GM18499 (cell line): ENCODE measurements at regions not wholly inside any gene's neighbourhood (a gene's known extent, or its start where the extent isn't known, plus 50 kb on each side); places are given as distances from the start of the nearest gene placed in this dataset.

Source experiments
- ATAC-seq: cut with Tn5 transposase; IDR thresholded peaks from one replicate; pipeline ENCODE4 v1.9.1; 2021; ENCODE audit warnings: moderate number of reproducible peaks; ENCODE audit not compliant: insufficient read depth, unreplicated experiment

DNA sequence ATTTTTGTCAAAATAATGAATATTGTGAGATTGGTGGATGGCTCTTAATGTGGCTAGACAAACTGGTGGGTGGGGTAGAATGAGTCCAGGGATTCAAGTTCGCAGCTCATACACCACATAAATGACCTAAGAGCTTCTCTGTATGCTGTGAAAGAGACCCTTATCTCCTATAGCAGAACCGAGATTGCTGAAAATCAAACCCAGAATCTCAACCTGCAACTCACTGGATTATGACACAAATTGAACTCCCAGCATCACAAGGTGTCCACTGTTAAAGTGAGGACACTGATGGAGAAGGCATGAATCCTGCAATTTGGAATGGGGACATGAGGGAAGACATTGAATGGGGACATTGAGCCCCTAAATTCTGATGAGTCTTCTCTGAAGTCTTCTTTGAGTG, 51.3 kb upstream of the CNKSR3 start:
- no peak for ATAC-seq

DNA sequence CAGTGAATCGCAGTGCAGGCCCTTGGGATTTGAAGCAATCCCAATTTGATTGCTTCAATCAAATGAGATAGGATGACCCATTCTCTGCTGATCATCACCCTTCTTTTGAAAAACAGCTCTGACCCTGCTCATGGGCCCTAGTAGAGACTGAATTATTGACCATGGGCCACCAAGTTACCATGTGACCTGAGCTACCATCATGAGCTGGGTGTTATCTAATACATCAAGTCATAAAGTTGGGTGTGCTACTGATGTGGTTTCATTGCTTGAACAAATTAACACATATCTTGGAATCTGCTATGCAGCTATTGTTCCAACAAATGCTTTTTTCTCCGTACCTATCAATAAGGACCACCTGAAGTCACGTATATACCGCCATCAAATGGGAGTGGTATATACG, 54.8 kb upstream of the CNKSR3 start:
- ATAC-seq, result no peak

DNA sequence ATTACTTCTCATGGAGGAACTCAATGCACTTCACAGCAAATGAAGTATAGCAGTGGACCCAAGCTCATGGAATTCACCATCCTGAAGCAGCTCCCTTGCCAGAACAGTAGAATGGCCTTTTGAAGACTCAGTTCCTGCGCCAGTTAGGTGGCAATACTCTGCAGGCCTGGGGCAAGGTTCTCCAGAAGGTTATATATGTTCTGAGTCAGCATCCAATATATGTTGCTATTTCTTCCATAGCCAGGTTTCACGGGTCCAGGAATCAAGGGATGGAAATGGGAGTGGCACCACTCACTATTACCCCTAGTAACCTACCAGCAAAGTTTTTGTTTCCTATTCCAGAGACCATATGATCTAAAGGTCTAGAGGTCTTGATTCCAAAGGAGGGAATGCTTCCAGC, 56.4 kb upstream of the CNKSR3 start:
- no peak for ATAC-seq

DNA sequence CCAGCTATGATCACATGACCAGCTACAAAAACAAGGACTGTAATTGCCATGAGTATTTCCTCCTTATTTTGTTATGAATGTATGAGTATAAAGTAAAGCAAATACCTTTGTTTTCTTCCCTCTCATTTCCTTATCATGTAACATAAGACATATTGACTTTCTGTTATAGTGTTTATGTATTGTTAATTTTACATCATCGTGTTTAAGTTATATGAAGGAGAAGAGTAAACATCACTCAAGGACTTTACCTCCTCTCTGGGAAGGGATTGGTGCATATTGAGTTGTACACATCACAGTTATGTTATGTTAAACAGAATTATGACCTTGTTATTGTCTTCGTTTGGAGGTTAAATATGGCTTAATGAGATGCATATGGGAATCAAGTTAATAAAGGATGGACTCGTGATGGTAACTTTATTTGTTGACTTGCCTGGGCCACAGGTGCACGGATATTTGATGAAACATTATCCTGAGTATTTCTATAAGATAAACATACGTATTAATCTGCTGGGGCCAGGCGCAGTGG, 57.3 kb upstream of the CNKSR3 start:
- ATAC-seq, result no peak

DNA sequence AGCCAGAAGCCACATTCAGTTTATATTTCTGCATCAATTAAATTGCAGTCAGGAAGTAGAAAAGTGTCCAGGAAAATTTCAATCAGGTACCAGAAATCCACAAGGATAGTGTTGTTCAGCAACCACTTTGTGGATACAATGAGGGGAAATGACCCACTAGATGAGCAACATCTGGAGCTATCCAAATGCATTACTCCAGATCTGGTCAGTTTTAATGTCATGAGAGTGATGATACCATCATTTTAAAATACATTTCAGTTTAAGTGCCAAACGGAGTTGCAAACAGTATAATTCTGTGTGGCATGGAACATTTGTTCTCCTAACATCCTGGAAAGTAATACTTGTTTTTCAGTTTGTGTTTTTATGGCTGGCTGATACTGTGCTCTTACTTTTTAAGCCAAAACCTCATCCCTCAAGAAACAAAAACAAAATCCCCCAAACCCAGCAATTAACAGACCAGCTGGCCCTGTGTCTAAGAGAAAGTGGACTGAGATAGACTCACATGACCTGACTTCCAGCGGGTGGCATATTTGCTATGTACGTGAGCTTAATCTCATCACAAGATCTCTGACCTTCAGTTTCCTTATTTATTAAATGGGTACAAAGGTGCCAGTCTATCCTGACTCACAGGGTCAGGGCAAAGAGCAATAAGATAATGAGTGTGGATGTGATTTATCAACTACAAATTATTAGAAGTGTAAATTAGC, 58.8 kb upstream of the CNKSR3 start:
- no peak for ATAC-seq

DNA sequence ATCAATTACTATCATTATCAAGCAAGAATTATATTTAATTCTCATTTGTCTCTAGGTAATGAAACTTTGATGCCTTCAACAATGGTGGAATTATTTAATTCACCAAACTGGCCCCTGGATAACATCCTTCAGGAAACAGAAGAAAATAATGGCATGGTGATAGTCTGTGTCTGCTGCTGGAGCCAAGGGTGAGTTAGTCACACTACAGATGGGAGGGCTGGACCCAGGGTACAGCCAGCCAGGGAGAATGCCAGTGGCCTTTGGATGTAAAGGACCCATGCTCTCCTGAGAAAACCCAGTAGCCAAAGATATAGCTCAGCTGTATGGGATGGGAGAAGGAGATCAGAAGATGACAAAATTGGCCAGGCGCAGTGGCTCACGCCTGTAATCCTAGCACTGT, 60.0 kb upstream of the CNKSR3 start:
- no peak for ATAC-seq

DNA sequence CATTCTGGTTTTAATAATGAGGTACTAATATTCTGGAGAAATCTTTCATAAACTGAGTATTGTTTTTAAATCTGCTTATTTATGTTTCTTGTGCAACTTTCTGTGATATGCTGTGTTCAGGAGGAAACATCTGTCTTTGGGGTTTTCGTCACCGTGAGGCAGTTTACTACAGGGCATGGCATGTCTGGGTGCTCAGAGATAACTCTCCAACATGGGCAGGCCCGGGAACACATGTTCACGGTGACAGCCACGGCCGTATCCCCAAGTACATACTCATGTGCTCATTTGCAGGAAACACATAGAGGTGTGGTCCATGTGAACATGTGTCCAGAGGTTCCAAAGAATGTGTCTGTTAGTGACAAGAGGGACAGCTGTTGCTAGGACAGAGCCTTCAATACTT, 62.1 kb upstream of the CNKSR3 start:
- no peak for ATAC-seq

DNA sequence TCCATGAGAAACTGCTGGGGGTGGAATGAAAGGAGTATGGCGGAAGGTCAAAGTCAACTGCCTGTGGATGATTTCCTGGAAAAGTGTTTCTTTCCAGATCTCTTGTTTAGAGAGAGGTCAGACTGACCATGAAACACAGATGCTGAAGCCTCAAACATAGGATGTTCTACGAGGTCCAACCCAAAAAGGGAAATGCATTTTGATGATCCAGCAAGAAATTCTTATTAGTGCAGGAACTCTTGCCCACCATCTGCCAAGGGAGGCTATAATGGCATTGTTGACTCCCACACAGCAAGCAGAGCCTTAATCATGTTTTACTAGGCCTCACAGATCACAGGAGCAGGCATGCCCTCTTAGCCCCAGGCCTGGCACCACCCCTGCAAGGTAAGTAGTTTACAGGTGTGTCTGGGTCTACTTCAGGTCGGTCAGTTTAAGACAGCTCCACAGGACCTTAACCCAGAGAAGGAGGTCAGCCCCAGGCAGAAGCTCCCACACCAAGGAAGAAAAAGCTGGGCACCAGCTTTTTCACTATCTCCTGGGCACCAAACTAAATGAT, 67.6 kb upstream of the CNKSR3 start:
- ATAC-seq, result no peak

DNA sequence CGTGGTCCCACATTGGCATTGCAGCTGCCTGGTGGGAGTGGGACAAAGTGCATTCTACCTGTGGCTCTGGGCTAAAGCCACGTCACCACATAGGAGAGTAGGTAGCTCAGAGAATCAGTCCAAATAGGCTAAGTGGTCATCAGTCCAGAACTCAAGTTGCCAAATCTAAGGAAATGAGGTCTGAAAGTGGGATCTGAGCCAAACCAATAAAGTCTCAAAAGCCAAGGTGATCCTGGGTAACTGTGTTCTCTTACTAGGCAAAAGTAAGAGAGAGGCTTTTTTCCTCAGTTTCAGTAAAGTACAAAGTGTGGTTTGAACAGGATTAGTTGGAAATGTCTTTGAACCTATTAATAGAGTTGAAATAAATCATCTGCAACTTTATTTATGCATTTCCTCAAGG, 68.6 kb upstream of the CNKSR3 start:
- ATAC-seq, result no peak

DNA sequence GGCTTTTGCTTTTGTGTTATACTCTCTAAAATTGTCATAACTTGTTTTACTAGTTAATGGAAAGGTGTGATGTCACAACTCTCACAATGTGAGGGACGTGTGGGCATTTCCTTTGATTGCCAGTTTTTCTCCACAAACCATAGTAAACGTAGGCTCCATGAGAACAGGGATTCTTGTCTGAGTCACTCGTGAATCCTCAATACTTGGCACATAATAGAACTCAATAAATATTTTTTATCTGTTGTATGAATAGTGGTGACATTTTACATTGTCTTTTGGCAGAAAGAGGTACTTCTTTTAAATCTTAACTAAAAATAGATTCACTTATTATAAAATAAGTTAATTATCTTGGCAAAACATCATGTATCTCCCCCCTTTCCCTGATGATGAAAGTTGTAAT, 69.0 kb upstream of the CNKSR3 start:
- ATAC-seq, result no peak

DNA sequence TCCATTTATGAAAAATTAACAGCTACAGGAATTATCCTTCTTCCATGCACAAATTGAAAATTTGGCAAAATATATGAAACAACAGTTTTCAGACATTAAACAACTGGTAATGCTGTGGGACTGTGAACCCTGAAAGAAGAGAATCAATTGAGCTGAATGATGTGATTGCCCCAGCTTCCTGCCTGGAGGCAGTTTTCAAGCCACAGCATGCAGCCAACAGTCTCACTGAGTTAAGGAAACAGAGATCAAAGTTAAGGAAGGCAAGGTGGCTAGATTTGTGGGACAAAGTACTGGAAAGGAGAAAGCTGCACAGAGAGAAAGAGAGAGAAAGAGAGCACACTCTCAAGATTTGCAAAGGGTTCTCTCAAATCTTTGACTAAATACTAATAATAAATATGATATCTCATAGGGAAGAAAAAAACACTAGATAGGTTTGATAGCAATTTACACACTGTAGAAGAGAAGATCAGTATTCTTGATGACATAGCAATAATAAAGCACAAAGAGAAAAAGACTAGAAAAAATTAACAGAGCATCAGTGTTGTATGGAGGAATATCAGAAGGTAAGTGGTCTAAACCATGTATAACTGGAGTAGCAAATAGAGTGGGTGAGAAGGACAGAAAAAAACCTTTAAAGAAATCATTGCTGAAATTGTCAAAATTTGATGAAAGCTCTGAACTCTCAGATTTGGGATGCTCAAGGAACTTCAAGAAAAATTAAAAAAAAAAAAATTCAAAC, 70.1 kb upstream of the CNKSR3 start:
- no peak for ATAC-seq

DNA sequence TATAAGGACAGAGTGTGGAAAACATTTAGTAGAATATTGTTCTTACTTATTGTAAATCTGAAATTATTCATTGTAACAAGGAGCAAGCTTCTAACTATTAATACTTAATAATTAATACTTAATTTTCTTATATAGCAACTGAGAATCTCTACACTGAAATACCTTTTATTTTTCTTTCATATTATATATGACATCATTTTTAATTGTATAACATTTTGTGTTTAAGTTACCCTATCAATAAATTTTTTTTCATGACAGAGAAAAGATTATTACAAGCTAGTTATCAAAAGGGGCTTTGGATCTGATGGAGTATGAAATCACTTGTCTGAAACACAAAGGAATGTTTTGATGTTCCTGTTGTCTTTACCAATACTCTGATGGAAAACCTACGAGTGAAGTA, 72.2 kb upstream of the CNKSR3 start:
- no peak for ATAC-seq

DNA sequence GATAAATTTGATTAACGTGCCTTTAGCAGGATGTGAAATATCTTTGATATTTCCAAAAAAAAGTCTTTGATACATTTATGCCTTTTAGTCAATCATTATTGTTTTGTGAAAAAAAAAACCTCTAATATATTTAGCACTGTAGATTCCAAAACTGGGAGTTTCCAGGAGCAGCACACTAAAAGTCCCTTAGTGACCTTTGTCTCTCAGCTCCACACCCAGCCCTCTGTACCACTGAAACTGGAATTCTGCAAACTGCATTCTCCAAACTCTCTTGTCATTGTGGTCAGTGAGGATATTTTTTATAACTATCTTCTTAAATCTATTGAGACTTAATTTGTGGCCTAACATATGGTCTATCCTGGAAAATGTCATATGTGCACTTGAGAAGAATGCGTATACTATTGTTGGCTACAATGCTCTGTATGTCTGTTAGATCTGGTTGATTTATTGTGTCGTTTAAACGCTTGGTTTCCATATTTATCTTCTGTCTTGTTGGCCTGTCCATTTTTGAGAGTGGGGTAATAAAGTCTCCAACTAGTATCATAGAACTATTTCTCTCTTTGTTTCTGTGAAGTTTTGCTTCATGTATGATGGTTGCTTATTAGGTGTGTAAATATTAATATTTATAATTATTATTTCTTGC, 73.2 kb upstream of the CNKSR3 start:
- no peak for ATAC-seq

DNA sequence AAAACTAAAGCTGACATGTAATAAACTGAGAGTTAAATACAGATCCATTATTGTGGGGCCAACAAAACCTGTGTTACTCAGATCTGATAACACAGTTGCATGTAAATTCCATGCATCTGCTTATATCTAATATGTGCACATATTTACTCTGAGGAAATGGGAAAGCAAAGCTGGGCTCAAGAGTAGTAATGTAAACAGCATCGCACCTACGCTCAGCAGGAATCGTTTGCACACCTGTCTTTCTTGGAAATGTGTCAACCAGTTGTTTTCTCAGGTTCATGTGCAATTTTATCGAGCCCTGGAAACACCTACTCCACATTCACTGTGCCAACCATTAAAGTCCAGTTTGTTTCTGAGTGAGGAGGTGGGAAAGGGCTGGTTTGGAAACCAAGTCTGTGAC, 80.3 kb upstream of the CNKSR3 start:
- no peak for ATAC-seq

DNA sequence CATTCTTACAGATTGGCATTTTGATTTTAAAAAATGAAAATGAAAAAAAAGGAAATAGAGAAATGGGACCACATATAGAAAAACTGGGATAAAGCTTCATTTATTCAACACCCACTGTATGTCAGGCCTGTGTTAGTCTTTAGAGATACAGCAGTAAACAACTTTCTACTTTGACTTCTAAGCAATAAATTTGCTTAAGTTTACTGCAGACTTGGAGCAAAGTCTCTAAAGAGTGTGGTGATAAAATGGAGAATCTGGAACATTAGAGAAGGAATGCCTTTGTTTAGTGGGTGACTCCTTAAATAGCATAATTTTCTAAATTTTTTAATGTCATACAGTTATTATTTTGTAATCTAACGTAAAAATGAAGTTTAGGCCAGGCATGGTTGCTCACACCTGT, 80.7 kb upstream of the CNKSR3 start:
- ATAC-seq, result no peak

DNA sequence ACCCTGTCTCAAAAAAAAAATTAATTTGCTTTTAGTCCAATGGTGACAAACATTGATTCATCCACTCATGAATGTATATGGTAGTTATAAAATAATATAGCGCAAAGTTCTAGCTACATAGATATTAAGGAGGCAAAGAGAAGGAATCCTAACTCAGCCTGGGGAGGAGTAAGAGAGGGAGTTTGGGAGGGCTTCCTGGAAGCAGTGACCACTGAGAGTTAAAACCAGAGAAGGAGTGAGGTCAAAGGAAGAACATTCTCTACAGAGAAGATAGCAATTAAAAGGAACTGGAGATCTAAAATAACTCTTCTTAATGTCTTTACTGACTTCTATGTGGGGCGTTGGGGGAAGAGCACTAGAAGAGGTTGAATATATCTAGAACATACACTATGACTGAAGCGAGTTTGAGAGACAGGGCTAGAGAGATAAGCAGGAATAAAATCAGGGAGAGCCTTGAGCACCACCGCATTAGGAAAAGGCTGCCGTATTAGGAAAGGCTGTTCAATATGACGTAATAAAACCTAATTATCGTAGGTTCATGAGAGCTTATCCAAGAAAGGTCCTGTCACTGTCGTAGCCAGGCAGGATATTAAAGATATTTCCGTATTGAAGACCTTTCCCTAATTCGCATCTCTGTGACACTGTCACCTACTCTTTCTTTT, 81.8 kb upstream of the CNKSR3 start:
- ATAC-seq, result no peak

DNA sequence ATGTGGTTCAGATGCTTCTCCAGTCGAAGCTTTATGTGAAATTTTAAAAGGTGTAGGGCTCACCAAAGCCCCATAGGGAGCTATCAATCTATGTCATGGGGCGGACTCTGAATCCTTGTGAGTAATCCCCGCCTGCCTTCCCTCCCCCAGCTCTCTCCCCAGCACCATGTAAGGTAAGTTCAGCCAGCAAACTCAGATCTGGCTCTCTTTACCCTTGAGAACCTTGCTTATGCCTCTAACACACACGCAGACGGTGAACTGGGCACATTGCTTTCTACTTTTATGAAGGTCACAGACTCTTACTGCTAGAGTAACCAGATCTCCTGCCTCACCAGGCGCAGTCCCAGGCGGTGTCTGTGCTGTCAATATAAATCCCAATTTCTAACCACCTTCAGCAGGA, 82.6 kb upstream of the CNKSR3 start:
- ATAC-seq, result no peak

DNA sequence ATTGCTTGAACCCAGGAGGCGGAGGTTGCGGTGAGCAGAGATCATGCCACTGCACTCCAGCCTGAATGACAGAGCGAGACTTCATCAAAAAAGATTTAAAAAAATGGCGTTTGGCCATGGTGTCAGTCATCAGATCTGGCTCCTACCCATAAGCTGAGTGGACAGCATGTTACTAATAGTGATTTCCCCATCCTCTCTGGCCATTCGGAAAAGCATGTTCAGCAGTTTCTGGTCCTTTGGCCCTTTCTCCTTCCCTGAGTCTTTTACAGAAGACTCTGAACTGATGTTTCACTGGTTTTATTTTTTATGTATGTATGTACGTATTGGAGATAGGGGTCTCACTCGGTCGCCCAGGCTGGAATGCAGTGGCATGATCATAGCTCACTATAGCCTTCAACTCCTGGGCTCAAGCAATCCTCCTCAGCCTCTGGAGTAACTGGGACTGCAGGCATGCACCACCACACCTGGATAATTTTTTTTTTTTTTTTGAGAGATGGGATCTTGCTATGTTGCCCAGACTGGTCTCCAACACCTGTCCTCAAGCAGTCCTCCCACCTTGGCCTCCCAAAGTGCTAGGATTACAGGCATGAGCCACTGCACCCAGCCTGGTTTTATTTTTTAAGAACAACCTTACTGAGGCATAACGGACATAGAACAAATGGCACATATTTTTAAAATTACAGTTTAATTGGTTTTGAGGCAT, 84.2 kb upstream of the CNKSR3 start:
- ATAC-seq, result no peak

DNA sequence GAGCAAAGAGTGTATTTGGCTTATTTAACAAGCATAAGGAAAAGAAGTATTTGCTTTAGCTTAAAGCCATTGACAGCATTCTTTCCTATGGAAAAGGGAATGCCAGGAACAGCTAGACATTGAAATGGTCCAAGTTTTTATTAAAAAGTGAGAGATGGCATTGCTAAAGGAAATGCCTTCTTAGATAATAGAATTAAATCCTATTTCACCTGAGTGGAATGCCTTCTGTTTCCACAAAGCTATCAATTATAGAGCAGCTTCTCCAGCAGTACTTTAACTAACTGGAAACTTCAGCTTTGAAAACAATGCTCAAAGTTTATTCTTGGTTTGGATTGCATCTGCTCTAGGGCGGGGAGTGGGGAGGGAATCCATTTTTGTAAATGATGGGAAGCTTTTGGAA, 85.1 kb upstream of the CNKSR3 start:
- ATAC-seq, result no peak

DNA sequence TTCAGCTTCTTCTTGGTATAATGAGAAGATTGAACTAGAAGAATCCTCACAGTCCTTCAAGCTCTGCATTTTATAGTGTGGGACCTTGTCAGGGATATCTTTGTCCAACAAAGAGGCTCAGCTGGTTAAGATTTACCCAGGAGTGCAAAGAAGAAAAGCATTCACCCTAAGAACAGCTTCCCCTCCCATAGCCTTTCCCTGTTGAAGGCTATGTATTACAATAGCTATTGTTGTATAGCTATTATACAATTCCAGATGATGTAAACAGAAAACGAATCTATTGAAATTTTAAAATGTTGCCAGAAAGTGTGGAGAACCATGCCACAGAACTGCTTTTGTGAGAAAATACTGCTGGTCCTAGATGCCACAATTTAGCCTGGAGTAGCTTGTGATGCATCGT, 85.5 kb upstream of the CNKSR3 start:
- no peak for ATAC-seq
